ENCODE measurements at regions not wholly inside any gene's neighbourhood (a gene's known extent, or its start where the extent isn't known, plus 50 kb on each side); places are given as distances from the start of the nearest gene placed in this dataset.

GRCh38 chrX:17294561-17294960, 80.4 kb upstream of the NHS start:
- TF ChIP-seq CTCF (conservative IDR thresholded peaks at IDR 0.05; ENCODE audit: low read depth in 2 of 2) (no peak), POLR2AphosphoS5 (IDR thresholded peaks at IDR 0.05; ENCODE audit: low read depth) (no peak), EZH2 (IDR thresholded peaks at IDR 0.05; ENCODE audit: low read depth, unreplicated experiment) (no peak), EZH2phosphoT487 (IDR thresholded peaks at IDR 0.05; ENCODE audit: unreplicated experiment) (no peak), JUNB (IDR thresholded peaks at IDR 0.05; ENCODE audit: unreplicated experiment) (no peak), ZNF462 (CRISPR knock-in tag; IDR thresholded peaks at IDR 0.05) (no peak), ZNF331 (CRISPR knock-in tag; IDR thresholded peaks at IDR 0.05; ENCODE audit: low read depth) (no peak), ETS1 (IDR thresholded peaks at IDR 0.05) (no peak), REST (IDR thresholded peaks at IDR 0.05; ENCODE audit: unreplicated experiment) (no peak), NANOG (IDR thresholded peaks at IDR 0.05; ENCODE audit: borderline replicate concordance) (no peak), ZNF114 (CRISPR knock-in tag; IDR thresholded peaks at IDR 0.05) (no peak)

All from GM23338 (cell line).